Tibial nerve (tissue), 4 donors: ENCODE measurements at regions not wholly inside any gene's neighbourhood (a gene's known extent, or its start where the extent isn't known, plus 50 kb on each side); places are given as distances from the start of the nearest gene placed in this dataset.

Experiments
- EP300 ChIP-seq, 2 donors: sonication (generic); formaldehyde crosslinking; IDR thresholded peaks; one replicate each; pipeline ENCODE4 v1.6.1; 2017; ENCODE audit warnings: antibody characterized with exemption in 2 of 2, mild to moderate bottlenecking in 1 of 2
- POLR2A ChIP-seq, 2 donors: fragments of 450-650 bp; IDR thresholded peaks; one replicate each; pipeline ENCODE4 v1.6.1; 2017; ENCODE audit warnings: antibody characterized with exemption in 2 of 2, mild to moderate bottlenecking in 2 of 2, moderate library complexity in 2 of 2
- TF ChIP-seq, protein P1 (sequence below), 5 experiments: fragments of 200-600 bp in 3 of 5; fragments of 450-650 bp in 2 of 5; sonication (generic) in 3 of 5; IDR thresholded peaks; one replicate each; pipeline ENCODE4 v1.5.1; 2016 to 2019; ENCODE audit warnings: antibody characterized with exemption in 5 of 5, mild to moderate bottlenecking in 3 of 5, moderate library complexity in 2 of 5

DNA sequence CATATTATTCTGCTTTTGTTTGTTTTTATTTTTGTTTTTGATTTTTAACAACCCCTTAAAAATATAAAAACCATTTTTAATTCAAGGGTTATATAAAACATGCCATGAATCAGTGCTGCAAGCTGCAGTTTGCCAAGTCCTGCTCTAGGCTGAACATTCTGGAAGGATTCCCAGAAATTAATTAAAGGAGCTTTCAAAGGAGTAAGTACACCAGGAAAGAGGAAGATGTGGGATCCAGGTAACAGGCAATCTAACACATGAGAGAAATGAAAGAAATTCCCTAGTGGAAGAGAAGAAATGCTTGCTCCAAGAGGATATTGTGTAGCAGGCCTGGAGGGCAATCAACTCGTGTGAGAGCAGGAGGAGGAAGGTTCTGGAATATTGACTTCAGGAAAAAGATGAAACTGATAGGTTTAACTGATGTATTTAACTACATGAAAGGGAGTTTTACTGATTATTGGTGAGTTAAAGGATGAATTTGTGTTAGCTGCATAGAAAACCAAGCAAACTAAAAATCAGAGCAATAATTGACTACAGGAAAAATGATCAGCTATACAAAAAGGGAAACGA is 146.0 kb upstream of the PHACTR1 start:
- TF ChIP-seq, protein P1, sequence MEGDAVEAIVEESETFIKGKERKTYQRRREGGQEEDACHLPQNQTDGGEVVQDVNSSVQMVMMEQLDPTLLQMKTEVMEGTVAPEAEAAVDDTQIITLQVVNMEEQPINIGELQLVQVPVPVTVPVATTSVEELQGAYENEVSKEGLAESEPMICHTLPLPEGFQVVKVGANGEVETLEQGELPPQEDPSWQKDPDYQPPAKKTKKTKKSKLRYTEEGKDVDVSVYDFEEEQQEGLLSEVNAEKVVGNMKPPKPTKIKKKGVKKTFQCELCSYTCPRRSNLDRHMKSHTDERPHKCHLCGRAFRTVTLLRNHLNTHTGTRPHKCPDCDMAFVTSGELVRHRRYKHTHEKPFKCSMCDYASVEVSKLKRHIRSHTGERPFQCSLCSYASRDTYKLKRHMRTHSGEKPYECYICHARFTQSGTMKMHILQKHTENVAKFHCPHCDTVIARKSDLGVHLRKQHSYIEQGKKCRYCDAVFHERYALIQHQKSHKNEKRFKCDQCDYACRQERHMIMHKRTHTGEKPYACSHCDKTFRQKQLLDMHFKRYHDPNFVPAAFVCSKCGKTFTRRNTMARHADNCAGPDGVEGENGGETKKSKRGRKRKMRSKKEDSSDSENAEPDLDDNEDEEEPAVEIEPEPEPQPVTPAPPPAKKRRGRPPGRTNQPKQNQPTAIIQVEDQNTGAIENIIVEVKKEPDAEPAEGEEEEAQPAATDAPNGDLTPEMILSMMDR (IDR thresholded peaks at IDR 0.05): no peak
- TF ChIP-seq POLR2A (IDR thresholded peaks at IDR 0.05): no peak
- TF ChIP-seq EP300 (IDR thresholded peaks at IDR 0.05): no peak
